Activated CD8-positive, alpha-beta memory T cell treated with anti-CD3 and anti-CD28 coated beads, Interleukin-2, amount 50 U/mL, for 4 hours (primary cell): ENCODE measurements at regions not wholly inside any gene's neighbourhood (a gene's known extent, or its start where the extent isn't known, plus 50 kb on each side); places are given as distances from the start of the nearest gene placed in this dataset.
"Not testable (repeated sequence)": the region's sequence is repeated elsewhere in the genome, so short reads cannot be mapped to it uniquely, and the experiment has no call there.

ENCODE experiments used
- DNase-seq: peaks from one replicate; pipeline ENCODE4 v3.0.0-alpha.2; 2020

DNA sequence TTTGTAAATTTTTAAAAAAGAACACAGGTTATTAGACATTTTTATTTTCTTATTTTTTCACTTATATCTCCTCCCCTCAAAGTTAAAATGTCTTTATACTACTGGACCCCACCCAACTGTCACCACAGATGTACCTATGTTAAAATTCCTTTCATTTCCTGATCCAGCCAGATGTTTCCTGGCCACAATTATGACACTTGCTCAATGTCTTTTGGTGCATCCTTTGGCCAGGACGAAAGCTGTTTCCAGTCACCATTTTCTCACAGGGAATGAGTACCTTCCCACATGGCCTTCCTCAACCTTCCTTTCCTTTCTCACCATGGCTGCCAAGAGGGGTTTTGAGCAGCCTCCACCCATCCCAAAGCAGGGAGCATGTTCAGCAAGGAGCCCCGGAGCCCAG lies 365.7 kb upstream of the MAF start:
- no peak for DNase-seq

DNA sequence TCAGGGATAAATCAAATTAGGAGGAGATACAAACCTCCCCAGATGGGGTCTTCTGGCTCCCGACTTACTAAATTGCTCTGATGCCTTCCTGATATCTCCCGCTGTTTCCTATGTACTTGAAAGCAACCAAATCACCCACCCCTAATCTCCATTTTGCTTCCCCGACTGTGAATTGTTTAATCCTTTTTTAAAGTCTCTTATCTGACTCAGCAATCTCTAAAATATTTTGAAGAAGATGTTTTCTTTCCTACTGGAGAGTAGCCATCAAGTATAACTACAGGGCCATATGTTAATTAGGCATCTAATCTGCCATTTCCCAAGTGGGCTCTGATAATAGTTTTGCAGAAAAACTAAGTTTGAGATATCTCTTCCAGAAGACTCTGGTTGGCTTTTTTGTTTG lies 365.2 kb upstream of the MAF start:
- DNase-seq, result no peak

DNA sequence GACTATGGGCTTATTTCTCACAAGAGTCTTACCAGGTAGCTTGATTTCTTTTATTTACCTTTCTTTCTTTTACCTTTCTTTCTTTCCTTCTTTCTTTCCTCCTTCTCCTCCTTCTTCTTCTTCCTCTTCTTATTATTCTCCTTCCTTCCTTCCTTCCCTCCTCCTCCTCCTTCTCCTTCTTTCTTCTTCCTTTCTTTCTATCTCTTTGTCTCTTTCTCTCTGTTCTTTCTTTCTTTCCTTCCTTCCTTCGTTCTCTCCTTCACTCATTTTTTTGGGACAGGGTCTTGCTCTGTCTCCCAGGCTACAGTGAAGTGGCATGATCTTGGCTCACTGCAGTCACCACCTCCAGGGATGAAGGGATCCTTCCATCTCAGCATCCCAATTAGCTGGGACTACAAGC lies 363.6 kb upstream of the MAF start:
- no peak for DNase-seq

DNA sequence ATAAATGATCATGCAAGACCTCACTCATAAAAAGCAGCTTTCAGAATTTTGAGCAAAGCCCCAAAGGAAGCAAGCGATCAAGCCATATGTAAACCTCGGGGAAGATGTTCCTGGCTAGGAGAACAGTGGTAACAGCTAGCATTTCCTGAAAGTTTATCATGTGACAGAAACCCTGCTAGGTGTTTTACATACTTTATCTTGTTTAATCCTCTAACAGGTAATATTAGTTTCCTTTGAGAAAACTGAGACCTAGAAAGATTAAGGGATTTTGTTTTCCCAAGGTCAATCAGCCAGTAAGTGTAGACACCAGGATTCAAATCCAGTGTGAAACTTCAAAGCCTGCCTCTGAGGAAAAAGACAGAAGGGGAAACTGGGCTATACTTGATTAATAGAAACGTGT lies 362.4 kb upstream of the MAF start:
- DNase-seq, result no peak

DNA sequence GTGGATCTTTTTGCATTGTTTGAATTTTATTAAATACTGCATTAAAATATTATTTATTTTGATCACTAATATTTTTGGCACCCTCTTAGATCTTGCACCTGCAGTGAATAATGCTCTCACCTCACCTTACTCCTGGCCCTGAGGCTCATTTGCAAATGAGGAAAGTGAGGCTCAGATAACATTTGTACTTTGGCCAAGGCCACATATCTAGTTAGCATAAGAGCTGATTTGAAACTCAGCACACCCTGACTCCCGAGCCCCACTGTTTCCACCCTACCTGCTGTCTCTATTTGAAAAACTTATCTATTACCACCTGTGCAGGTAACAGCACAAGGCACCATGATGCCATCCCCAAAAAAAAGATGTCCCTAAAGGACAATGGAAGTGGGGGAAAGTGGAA lies 358.7 kb upstream of the MAF start:
- no peak for DNase-seq

DNA sequence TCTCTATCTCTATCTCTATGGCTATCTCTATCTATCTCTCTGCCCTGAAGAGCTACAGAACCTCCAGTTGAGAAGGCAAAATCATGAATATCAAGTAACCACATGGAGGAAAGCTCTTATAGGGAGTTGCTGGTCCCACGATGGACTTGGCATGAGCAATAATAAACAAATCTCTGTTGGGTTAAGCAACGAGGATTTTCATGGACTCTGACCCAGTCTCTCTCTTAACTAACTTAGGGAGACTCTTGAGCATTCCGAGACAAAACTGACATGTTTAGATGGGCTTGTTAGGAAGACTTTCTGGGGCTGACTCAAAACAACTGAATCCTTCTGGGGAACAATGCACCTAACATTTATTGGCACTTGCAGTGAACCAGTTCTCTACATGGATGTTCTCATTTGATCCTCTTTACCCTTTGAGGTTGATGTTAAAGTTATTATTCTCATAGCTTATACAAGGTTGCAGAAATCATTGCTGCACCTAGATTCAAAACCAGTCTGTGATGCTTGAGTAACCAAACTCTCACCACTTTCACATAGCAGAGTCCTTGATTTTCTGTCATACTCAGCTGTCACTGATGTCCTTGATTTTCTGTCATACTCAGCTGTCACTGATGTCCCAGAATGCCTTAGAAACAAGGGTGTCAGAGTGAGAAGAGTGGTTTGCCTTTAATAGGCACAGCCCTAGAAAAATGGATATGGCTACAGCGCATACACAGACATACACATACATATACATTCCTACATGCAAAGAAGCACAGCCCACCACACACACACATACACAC lies 354.6 kb upstream of the MAF start:
- DNase-seq, result no peak

DNA sequence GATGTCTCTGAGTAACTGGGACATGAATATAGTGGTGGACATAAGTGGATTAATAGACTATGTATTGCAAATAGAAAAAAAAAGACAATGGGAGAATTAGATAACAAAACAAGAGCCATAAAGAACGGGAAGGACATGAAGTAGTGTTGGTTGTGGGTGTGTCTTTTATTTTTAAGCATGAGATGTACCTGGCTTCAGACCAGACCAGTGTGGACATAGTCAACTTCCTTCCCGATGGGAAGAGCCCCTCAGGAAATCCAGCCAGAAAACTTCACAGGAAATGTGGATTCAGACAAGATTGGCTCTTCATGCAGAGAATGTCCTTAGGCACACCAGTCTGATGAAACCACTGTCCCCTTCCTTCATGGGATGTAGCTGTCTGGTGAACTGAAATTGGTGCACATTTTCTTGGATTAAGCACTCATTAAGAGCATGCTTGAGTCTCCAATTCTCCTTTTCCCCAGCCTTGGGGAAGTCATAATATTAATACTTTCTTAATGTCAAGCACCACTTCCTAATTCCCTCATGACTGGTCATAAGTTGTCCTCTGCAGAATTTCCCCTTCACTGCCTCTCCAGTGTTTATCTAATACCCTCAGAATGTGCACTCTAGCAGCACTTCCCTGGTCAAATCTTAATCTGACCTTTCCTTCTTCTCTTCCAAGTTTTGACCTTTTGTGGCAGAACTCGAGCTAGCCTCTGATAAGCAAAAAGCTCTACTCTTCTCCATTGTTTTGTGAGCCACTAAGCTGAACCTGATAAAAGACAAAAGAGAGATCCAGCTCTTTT lies 350.6 kb upstream of the MAF start:
- DNase-seq, result no peak

DNA sequence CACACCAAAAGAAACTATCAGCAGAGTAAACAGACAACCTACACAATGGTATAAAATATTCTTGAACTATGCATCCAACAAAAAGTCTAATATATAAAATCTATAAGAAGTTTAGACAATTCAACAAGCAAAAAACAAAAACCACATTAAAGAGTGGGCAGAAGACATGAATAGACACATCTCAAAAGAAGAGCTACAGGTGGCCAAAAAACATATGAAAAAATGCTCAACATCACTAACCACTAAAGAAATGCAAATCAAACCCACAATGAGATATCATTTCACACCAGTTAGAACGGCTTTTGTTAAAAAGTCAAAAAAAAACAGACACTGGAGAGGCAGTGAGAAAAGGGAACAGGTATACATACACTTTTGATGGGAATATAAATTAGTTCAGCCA lies 348.9 kb upstream of the MAF start:
- DNase-seq, result no peak

DNA sequence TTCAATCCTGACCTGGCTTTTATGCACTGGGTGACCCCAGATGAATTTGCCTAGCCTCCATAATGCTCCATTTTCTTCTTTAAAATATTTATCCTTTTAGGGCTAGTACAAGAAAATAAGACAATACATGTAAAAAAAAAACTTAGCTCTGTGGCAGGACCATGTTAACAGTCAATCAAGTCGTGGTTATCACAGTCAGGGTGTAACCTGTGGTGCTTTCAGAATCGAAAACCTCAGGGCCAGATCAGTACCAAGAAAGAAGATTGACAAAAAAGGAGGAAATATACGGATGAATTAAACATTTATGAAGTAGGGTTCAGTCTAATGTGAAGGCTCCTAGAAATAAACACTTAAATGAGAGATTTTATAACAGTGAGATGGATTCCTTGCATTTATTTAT lies 347.2 kb upstream of the MAF start:
- DNase-seq, result no peak

DNA sequence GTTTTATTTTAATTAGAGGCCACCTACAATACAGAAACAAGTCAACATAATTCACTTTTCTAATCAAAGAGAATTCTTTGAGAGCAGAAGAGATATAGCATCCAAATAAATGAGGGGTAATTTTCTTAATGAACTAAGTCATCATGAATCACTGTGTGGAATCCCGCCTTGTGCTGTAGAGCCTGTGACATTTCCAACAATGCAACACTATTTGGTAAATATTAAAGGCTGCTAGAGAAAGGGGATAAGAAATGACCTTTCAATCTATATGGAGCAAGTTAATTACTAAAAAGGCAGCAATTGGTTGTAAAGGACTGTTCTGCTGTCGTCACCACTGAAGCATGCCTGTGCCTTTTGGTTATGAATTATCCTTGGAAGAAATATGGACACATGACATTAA lies 345.7 kb upstream of the MAF start:
- DNase-seq, result no peak

DNA sequence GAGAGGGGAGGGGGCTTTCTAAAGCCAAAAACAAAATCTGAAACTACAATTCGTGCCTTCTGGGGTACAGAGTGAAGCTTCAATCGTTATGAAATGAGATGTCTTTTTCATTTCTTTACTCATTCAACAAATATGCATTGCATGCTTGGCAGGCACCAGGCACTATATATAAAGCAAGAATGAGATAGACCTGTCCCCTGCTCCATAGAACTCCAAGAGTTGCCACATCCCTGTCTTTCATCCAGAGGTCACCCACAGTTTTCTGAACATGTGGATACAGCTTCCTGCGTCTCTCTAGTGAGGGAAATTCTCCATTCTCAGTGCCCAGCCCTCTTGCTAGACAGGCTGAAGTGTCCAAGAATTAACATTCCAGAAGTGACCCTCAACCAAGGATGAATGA lies 343.2 kb upstream of the MAF start:
- DNase-seq, result no peak

DNA sequence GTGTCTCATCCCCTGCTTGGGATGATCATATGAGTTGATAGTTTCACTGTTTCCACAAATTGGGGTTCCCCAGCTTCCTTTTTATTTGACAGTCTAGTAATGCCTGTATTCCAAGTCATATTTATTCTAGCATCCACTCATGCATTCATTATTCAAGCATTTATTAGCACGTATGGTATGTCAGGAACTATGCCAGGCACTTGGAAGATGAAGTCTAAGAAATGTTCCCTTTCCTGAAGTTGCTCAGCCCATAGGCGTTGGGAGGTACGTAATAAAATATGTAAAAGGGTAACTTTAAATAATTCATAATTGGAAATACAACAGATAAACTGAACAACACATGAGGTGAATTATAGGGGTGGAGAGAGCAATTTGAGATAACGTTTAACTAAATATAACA lies 338.0 kb upstream of the MAF start:
- no peak for DNase-seq

DNA sequence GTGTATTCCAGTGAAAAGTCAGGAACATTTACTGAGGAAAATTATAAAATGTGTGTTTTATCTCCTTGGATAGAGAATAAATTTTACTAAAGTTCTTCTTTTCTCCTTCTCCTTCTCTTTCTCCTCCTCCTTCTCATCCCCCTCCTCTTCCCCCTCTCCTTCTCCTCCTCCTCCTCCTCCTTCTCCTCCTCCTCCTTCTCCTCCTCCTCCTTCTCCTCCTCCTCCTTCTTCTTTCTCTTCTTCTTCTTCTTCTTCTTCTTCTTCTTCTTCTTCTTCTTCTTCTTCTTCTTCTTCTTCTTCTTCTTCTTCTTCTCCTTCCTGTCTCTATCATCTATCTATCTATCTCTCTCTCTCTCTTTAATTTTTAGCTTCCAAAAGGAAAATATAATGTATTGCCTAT lies 337.1 kb upstream of the MAF start:
- not testable (repeated sequence) for DNase-seq

DNA sequence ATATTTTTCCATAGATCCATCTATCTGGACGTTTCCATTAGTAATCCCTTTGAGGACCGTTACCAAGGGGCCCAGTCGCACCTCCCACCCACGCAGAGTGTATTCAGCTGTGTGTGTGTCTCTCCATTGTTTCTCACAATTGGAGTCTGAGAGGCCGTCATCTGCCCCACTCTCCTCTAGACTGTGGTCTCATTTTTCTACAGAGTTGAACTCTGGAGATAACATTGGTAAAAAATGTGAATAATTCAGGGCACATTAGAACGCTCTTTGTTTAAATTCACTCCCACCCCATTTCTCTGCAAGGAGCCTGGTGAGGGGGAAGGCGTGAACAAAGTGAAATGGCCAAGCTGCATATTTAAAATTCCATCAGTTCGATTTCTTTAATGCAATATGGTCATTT lies 333.1 kb upstream of the MAF start:
- no peak for DNase-seq

DNA sequence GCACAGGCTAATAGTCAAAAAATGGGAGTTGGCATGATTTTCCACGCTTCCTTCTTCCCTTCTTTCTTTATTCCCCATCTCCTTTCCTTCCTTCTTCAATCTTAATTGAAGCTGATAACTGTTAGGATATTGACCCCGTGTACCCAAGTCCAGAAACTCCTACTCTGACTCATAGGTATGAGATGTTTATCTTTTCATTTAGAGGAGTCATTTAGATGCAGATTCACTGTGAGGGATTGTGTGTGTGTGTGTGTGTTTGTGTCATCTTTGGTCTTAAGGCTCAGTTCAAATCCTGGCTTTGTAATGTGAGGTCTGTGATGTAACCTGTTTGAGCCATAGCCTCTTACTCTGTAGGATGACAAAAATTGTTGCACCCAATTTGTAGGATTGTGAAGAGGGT lies 332.0 kb upstream of the MAF start:
- no peak for DNase-seq

DNA sequence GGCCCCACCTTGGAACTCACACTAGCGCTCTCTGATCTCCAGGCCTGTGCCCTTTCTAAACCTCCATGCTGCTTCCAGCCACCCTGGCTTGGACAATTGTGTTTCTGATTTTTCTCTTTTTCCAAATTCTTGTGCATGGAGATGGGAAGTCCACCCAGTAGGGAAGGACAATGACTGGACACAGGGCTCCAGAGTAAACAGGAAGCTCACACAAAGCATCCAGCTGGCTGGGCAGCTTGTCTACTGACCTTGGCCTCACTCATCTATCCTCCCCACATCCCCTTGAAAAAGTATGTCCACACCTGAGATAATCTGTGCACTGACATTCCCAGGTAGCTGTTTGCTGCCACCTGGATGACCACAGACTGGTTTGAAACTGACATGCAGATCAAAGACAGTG lies 331.2 kb upstream of the MAF start:
- DNase-seq, result no peak

DNA sequence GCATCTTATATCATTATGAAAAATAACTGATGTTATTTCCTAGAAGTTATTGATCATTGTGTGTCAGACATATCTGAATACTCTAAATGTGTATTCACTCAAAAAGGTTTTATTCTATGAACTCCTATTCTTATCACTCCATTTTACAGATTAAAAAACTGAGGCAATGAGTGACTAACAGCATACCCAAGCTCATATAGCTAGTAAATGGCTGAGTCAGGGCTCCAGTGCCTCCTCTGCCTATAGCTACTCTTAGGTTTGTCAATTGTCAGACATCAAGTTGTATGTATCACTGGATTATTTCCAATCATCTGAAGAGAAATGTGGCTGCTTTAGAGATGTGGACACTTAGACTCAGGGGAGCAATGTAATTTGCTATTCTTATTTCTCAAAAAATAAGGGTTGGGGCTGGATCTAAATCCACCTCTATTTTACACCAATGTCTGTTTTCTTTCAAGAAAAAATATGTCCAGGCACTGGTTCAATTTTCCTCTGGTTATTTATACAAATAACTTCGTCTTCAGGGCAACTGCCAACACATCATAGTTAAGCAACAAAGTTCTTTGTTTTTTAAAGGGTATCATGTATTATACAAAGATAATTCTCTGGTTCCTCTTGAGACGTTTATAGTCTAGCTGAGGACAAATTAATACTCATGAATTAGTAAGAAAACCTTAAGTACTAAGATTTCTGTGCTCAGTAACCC lies 328.9 kb upstream of the MAF start:
- DNase-seq, result no peak

DNA sequence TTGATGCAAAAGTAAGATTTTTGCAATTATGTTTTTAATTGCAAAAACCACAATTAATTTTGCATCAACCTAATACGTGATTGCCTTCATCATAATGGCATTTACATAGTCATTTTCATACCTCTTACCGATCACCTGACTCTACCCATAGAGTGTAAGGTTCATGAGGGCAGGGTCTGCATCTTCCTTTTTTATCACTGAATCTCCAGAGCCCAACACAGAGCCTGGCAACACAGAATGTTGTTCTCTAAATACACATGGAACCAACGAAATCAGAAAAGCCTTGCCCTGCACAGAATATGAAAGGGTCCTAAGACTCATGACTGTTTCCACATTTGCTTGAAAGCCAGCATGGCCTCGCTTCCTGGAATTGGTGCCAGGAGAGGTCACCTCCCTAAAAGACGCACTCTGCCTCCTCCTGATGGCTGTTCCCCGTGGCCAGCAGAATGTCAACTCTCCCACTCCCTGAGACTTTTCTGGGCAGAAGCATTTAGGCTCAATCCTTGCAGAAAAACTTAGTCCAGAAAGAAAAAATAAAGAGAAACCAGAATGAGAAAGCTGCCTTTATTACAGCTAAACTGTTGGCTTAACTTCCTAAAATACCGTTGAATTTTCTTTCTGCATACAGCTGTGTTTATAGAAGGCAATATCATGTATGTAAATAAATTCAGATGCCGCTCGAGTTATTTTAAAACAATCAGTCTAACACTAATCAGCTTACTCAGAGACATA lies 327.8 kb upstream of the MAF start:
- no peak for DNase-seq

DNA sequence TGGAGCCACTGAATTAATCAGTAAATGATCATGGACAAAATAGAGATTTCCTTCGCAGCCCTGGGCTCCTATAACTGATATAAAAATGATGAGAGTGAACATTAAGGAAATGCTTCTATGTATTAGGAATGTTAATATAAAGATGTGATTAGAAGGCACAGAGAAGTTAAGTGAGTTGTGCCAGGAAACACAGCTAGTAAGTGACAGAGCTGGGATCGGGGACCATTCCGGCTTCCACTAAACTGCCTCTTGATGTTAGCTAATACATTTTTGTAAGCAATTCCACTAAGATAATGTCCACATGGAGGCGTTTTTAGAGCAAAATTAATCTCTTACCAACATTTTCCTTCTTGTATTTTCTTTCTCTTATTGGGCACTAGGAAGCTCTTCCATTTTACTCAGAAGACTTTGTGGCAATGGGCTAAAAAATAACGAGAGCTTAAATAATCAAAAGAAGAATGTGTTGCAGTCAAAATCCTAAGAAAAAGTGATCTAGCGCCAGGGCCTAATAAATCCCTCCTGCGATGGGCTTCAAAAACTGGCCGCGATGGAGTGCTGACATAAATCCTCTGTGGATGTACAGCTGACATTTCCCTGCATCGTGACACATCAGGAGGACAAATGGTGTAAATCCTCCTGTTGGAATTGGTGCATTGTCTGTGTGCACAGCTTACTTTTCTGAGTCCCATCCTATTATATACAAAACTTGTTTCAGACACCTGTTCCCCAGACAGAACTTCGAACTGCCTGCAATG lies 326.1 kb upstream of the MAF start:
- DNase-seq, result no peak

DNA sequence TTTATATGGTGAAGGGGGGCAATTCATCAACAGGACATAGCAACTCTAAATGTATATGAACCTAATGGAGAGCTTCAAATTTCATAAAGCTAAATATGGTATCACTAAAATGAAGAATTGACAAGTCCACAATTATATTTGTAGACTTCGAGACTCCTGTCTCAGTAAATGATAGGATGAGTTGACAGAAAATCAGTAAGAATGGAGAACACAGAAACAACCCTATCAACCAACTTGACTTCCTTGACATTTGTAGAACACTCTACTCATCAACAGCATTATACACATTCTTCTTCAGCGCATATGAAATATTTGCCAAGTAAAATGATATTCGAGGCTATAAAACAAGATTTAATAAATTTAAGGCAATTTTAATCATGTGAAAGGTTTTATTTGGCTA lies 322.9 kb upstream of the MAF start:
- no peak for DNase-seq

DNA sequence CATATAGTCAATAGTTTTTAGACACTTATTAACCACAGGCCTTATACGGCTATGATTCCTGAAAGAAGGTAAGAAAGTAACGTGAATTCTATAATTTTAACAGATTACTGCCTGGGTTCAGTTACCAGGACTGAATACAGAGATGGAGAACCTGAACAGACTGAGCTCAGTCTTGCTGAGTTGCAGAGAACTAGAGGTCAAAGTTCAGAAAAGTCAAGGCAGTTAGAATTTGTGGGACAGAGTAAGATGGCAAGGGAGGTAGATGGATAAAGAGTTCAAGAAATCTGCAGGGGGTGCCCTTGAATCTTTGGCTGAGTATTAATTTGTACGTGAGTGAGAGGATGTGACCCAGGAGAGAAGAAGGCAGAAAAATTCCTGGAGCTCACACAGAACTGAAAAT lies 320.1 kb upstream of the MAF start:
- DNase-seq, result no peak

DNA sequence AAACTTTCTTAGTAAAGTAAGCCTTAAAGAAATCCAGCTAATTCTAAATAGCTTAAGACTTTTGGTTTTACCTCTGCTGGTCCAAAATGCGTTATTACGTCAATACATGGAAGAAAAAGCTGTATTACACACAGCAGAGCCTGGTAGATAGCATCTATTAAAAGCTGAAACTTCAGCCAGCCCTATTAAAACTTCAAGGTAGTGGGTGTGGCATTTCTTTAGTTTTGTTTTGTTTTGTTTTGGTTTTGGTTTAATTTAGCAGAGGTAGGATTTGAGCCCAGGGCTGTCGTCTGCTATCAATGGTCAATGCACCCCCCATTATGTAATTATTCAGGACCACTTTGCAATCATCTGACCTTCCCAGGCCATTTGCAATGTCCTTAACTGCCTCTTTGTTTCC lies 318.4 kb upstream of the MAF start:
- no peak for DNase-seq

DNA sequence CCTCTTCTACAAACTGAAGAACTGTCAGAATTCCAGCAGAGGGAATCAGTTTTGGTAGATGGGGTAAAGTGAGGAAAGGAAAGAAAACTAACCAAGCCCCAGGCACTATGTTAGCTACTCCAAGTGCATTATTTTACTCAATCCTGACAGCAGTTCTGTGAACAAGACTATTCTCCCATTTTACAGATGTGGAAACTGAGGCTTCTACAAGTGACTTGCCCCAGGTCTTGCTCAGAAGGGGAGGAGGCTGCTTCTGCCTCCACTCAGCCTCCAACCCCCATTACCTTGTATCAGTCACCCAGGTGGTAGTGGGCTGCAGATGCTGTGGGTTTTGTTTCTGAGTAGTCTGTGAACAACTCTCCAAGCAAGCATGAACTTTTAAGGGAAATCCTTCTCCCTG lies 315.2 kb upstream of the MAF start:
- no peak for DNase-seq
